Myocyte (in vitro differentiated cells): ENCODE measurements at regions not wholly inside any gene's neighbourhood (a gene's known extent, or its start where the extent isn't known, plus 50 kb on each side); places are given as distances from the start of the nearest gene placed in this dataset.
"Not testable (repeated sequence)": the region's sequence is repeated elsewhere in the genome, so short reads cannot be mapped to it uniquely, and the experiment has no call there.

Experiments
- DNase-seq: peaks from one replicate; pipeline ENCODE4 v3.0.0-alpha.2; 2012; ENCODE audit warnings: low read depth

GRCh38 chr22:34808618-34809017 lies 257.3 kb upstream of the ISX start:
- DNase-seq: no peak

DNA sequence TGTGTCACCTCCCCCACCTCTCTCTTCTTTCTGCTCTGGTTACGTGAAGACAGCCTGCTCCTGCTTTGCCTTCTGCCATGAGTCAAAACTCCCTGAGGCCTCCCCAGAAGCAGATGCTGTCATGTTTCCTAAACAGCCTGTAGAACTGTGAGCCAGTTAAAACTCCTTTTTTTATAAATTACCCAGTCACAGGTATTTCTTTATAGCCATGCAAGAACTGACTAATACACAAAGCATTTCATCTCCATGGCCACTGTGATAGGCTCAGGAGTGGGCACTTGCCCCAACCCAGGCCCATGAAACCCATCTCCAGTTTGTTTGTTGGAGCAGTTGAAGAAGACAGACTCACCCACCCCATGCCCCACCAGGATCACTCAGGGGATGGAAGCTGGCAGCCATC lies 253.3 kb upstream of the ISX start:
- DNase-seq: no peak

GRCh38 chr22:34814260-34815025 lies 251.5 kb upstream of the ISX start:
- DNase-seq: no peak

DNA sequence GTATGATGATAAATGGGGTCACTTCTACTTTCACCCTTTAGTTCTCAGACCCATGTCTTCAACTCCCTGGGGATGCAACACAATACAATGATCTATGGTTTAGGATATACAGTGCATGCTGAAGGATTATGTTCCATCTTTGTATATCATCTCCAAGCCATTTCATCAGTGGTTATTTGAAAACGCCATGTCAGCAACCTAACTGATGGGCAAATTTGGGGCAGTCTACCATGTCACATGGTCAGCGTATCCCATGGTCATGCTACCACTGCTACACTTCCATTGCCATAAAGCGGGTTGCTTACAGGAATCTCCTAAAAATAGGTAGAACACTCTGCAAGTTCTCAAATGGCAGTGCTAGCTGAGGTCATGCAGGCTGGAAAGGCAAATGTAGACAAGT lies 236.5 kb upstream of the ISX start:
- DNase-seq: no peak

DNA sequence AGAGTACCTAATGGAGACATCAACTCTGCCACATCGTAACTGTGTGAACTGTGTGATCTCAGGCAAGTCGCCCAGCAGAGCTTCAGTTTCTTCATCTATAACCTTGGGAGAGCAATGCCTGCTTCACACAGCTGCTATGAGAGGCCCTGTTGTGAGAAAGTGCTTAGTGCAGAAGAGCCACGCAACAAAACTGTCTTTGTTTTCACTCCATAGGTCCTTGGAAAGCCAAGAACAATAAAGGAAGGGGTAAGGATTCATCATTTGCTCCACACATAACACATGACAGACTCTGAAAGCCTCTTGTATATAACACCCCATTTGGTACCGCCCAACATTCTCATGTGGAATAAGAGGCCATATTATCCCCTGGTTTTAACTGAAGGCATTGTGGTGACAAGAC lies 231.9 kb upstream of the ISX start:
- no peak for DNase-seq

DNA sequence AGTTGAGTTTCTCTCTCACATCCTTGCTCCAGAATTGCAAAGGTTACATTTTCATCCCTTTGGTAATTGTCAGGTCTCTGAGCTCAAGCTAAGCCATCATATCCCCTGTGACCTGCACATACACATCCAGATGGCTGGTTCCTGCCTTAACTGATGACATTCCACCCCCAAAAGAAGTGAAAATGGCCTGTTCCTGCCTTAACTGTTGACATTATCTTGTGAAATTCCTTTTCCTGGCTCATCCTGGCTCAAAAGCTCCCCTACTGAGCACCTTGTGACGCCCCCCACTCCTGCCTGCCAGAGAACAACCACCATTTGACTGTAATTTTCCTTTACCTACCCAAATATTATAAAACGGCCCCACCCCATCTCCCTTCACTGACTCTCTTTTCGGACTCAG lies 231.4 kb upstream of the ISX start:
- not testable (repeated sequence) for DNase-seq

DNA sequence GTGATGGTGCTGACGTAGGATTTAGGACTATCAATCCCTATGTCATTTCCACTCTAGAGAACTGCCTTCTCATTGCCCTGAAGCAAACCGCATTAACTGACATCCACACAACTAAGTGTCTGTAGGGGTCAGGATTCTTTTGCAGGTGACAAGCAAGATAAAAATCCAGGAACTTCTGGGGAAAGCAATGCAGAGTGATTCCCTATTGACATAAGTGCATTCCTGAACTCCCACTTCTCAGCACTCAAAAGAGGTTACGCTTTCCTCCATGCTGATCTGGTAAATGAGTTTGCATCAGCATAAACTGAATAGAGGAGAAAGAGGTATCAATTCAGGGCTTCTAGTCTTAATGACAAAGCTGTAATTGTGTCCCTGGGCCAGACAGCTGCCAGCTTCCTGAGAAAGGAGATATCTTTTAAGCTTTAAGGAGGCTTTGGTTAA lies 224.6 kb upstream of the ISX start:
- no peak for DNase-seq

- no peak for DNase-seq
These were observed 224.0 kb upstream of the ISX start for GRCh38 chr22:34841911-34842310.

DNA sequence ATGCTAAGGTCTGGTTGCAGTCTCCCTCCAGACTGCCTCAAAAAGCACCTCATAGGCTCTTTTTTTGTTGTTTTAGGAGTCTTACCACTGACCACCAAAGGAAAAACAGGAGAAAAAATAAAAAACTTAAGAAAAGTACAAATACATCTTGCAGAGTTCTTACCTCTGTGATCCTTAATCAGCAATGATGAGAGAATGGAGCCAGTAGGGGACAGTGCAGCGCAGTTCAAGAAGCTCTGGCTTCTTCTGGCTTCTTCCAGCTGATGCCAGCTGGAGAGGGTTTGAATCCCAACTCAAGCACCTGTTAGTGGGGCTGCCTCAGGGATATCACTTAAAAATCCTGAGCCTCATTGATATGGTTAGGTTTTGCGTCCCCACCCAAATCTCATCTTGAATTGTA lies 223.3 kb upstream of the ISX start:
- DNase-seq: no peak

DNA sequence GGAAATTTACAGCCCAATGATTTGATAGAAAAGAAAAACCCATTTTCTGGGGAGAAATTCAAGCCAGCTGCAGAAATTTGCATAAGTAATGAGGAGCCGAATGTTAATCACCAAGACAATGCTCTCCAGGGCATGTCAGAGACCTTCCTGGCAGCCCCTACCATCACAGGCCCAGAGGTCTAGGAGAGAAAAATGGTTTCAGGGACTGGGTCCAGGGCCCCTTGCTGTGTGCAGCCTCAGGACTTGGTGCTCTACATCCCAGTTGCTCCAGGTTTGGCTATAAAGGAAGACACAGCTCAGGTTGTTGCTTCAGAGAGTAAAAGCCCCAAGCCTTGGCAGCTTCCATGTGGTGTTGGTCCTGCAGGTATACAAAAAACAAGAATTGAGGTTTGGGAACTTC lies 222.2 kb upstream of the ISX start:
- DNase-seq: not testable (repeated sequence)

- DNase-seq: no peak
These were observed 220.6 kb upstream of the ISX start for GRCh38 chr22:34845391-34845790.

DNA sequence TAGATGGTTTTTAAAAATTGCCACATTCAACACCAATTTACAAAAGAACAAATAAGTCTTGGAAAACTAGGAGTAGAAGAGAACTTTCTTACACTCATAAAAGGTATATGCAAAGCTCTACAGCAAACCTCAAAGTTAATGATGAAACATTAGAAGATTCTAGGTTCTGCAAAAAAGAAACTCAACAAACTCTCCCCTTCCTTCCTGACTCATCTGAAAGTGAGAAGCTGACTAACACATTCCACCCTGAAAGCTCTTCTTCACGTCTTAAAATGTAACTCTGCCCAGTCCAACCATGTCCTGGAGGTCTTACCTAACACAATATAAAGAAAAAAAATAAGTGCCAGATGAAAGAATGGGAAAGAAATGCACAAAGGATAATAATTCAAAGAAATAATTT lies 218.9 kb upstream of the ISX start:
- no peak for DNase-seq

DNA sequence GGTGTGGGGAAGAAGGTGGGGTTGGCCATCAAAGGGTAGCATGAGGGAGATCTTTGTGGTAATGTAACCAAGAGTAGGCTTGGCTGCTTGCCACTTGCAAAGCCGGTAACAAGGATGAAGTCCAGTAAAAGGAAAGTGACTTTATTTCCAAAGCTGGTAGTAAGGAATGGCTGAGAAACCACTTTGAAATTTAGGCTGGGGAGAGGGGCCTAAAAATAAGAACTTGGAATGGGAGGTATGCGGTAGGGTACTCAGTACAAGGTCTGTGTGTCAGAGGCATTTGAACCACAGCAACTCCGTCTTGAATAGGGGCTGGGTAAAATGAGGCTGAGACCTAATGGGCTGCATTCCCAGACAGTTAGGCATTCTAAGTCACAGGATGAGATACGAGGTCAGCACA lies 216.0 kb upstream of the ISX start:
- peak; percentile 1 for DNase-seq

DNA sequence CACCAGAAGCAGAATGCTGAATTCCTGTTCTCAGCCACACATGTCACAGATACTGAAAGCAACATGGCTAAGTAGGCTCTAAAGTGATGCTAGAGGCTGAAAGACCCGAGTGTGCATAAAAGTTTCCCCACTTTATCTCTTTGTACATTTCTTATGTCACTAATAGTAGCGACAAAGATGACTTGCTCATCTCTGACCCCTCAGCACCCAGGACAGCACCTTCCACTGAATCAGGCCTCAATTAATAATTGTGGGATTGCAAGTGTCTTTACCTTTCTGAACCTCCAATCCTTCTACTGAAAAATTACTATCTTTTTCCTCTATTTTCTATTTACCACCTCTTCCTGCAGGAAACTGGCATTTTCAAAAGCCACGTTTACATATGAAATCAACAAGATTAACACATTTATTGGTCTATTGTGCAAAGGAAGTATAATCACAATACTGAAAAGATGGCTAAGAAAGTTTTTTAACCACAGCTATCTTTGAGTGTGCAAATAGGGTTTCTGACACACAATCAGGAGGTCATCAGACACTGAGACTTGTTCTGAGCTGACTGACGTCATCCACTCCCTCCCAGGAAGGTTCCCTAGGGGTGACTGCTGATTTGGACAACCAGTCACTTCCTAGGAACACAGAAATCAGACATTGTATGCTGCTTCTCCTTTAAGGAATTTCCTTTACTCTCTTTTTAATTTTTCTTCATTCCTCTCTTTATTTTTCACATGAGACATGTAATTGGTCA lies 213.9 kb upstream of the ISX start:
- no peak for DNase-seq

DNA sequence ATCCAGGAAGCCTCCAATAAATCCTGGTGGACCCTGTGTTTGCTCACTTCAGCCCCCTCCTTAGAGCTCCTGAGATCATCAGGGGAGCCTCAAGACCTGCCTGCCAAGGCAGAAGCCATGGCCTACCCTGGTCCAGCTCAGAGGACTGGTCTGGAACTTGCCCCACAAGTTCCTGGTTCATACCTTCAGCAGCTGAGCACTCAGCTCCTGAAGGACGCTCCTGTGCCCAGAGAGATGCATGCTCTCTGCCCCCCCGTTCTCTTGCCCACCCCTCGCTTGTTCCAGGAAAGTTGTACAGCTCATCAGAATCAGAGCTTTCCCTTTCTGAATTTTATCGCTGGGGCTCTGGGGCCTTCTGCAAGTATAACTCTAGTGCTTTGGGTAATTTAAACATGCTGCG lies 210.5 kb upstream of the ISX start:
- no peak for DNase-seq

DNA sequence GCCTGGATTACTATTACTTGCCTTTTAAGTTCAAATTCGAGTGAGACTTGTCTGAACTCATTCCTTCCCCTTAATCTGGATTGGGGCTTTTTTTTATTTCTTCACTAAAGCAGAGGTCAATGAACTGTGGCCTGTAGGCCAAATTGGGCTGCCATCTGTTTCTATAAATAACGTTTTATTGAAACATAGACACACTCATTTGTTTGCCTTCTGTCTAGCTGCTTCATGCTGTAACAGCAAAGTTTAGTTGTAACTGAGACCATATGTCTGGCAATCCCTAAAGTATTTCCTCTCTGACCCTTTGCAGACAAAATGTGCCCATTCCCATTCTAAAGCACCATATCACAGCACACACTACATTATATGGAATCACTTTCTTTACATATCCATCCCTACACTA lies 207.9 kb upstream of the ISX start:
- DNase-seq: no peak

- DNase-seq: no peak
These were observed 204.2 kb upstream of the ISX start for GRCh38 chr22:34861787-34862186.

GRCh38 chr22:34866081-34866480 lies 199.9 kb upstream of the ISX start:
- no peak for DNase-seq

DNA sequence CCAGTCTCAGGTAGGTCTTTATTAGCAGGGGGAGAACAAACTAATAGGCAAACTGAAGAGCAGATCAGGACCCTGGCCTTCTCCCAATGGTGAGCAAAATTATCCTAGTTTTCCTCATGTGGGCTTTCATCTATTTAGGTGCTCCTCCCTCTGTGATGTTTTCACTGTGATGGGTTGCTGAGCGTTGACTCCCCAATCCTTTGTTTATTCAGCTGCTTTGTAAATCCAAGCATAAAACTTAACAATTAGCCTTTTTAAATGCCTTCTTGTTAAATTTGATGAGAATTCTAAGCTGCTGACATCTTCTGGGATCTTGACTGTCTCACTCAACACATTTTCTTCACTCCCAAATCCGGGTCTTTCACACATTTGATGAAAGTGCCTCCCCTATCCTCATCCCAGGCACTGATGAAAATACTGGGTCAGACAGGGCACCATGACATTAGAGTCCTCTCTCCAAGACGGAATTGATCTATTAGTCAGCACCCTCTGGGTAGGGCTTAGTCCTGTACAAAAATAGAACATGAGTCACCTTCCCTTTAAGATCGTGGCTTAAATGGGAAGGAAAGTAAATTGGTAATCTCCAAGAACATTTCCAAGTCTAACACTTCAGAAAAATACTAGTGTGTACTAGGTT lies 199.3 kb upstream of the ISX start:
- no peak for DNase-seq

DNA sequence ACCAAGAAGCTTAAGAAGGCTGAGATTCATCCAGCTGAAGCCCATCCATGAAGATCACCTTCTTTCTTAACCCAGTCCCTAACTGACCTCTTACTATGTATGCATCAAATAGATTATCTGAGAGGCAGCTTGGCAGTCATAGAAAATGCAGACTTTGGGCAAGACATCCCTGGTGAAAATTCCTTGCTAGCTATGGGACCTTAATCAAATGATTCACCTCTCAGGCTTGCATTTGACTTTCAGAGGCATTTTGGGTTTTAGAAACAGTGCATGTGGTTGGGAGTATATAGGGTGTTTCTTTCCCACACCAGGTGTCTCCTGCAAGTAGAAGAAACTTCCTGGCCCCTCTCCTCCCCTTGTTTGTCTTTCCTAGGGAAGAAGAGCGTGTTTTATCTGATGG lies 188.5 kb upstream of the ISX start:
- no peak for DNase-seq

- no peak for DNase-seq
These were observed 187.8 kb upstream of the ISX start for GRCh38 chr22:34878171-34878570.

DNA sequence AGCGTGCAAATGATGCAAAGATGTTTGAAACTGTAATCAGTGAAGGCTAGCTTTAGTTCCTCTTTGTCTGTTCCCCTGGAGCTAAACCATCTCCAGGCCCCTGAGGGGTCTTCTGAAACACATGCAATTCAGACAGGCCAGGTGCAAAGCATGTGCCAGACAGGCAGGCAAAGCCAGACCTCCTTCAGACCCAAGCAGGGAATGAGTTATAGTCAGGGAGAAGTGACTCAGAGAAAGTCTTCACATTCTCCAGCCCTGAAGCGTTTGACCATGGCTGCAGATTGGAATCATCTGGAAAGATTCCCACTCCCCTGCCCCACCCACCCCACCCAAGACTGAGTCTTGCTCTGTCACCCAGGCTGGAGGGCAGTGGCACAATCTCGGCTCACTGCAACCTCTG lies 187.0 kb upstream of the ISX start:
- DNase-seq: no peak

DNA sequence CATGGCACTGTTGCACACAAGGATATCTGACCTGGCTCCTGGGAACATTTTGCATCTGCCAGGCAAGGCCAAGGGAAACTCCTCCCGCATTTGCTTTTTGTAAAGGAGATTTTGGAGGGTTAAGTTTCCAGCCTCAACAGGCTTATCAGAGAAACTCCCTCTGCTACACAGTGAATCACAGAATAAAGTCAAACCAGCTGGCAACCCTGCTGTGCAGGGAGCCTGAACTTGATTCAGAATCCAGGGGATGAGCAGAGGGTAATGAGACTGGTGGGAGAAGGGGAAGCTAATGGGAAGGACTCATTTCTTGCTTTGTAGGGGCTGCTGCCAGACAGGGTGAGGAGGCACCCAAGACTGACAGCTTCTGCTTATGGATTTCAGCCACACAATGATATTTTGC lies 185.3 kb upstream of the ISX start:
- DNase-seq: no peak
